RWPE2 (cell line): ENCODE measurements at regions not wholly inside any gene's neighbourhood (a gene's known extent, or its start where the extent isn't known, plus 50 kb on each side); places are given as distances from the start of the nearest gene placed in this dataset.

Experiments used
- ATAC-seq: fragments of 200-7000 bp; cut with Tn5 transposase; 3 replicates; pipeline ENCODE4 v1.9.1; 2021; ENCODE audit warnings: low read depth
- DNase-seq: peaks from one replicate; pipeline ENCODE4 v3.0.0-alpha.2; 2020; ENCODE audit warnings: low spot score
- H3K27ac ChIP-seq: fragments of 450-650 bp; 2 replicates; pipeline ENCODE4 v1.5.1; 2017; ENCODE audit warnings: mild to moderate bottlenecking; ENCODE audit not compliant: poor library complexity, severe bottlenecking
- H3K27me3 ChIP-seq: fragments of 250-450 bp; sonication (Bioruptor Pico); 2 replicates; pipeline ENCODE4 v1.5.1; 2021; ENCODE audit warnings: mild to moderate bottlenecking, moderate library complexity; ENCODE audit not compliant: insufficient read depth, poor library complexity, severe bottlenecking
- H3K36me3 ChIP-seq: fragments of 250-450 bp; sonication (Bioruptor Pico); 2 replicates; pipeline ENCODE4 v1.5.1; 2020; ENCODE audit warnings: low read depth, mild to moderate bottlenecking, moderate library complexity
- H3K4me1 ChIP-seq: fragments of 250-450 bp; sonication (Bioruptor Pico); 2 replicates; pipeline ENCODE4 v1.5.1; 2021; ENCODE audit warnings: mild to moderate bottlenecking, moderate library complexity; ENCODE audit not compliant: insufficient read depth, poor library complexity, severe bottlenecking
- H3K4me3 ChIP-seq: fragments of 250-450 bp; sonication (Bioruptor Pico); 2 replicates; pipeline ENCODE4 v1.5.1; 2021; ENCODE audit warnings: mild to moderate bottlenecking, moderate library complexity; ENCODE audit not compliant: severe bottlenecking
- H3K9me3 ChIP-seq: fragments of 250-450 bp; sonication (Bioruptor Pico); 2 replicates; pipeline ENCODE4 v1.5.1; 2021; ENCODE audit warnings: mild to moderate bottlenecking, moderate library complexity; ENCODE audit not compliant: severe bottlenecking
- TF ChIP-seq, protein P1 (sequence below): fragments of 450-650 bp; IDR thresholded peaks from one replicate; pipeline ENCODE4 v1.5.1; 2017; ENCODE audit warnings: mild to moderate bottlenecking, moderate library complexity; ENCODE audit not compliant: poor library complexity, severe bottlenecking

DNA sequence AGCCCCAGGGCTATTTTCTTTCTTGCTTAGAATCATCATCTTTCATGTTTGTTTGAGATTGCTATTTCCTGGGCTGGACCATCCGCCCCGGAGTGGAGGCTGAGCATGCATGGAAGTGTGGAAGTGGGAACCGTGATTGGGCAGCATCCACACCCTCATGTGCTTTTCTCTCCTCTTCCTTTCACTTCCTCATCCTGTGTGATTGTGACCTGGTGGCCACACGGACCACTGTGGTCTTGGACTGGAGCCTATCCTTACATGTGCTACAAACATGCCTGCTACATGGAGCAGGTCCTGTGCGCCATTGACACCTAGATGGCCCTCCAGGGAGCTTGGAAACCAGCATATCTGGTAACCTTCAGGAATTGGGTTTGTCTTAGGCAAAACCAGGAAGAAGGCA lies 175.9 kb upstream of the LCORL start:
- ATAC-seq = 0 out of 3 replicates have a peak, but pooled peaks have one; percentile 14
- Histone ChIP-seq H3K27ac (no peak overlapping the region), H3K4me1 (no peaks in the 10 kb centered on the region), H3K27me3 (no peaks in the 10 kb centered on the region), H3K9me3 (no peaks in the 10 kb centered on the region), H3K4me3 (no peak overlapping the region), H3K36me3 (no peaks in the 10 kb centered on the region)
- DNase-seq = no peak
- TF ChIP-seq, protein P1, sequence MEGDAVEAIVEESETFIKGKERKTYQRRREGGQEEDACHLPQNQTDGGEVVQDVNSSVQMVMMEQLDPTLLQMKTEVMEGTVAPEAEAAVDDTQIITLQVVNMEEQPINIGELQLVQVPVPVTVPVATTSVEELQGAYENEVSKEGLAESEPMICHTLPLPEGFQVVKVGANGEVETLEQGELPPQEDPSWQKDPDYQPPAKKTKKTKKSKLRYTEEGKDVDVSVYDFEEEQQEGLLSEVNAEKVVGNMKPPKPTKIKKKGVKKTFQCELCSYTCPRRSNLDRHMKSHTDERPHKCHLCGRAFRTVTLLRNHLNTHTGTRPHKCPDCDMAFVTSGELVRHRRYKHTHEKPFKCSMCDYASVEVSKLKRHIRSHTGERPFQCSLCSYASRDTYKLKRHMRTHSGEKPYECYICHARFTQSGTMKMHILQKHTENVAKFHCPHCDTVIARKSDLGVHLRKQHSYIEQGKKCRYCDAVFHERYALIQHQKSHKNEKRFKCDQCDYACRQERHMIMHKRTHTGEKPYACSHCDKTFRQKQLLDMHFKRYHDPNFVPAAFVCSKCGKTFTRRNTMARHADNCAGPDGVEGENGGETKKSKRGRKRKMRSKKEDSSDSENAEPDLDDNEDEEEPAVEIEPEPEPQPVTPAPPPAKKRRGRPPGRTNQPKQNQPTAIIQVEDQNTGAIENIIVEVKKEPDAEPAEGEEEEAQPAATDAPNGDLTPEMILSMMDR = no peak

DNA sequence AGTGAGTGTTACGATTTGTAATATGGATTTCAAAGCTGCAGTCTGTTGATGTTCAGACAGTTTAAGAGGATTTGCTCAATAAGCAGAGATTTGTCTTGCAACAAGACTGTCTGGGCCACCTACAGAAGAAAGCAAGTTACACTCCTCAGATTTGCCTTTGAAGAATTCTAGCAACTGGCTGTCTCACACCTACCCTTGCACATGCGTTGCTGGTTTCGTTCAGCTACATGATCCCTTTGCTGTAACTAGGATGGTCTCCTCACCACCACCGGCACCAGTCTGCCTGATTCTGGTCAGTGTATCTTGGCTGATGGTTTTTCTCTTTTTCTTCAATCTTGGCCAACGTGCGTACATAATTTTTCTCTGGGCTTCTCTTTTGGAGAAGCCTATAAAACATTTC lies 172.7 kb upstream of the LCORL start:
- Histone ChIP-seq H3K36me3 (no peaks in the 10 kb centered on the region), H3K27ac (no peak overlapping the region), H3K27me3 (peaks cover 2% of the 10 kb centered on the region), H3K4me1 (no peaks in the 10 kb centered on the region), H3K4me3 (no peak overlapping the region), H3K9me3 (no peaks in the 10 kb centered on the region)
- no peak for ATAC-seq
- no peak for DNase-seq
- TF ChIP-seq, protein P1 = no peak

DNA sequence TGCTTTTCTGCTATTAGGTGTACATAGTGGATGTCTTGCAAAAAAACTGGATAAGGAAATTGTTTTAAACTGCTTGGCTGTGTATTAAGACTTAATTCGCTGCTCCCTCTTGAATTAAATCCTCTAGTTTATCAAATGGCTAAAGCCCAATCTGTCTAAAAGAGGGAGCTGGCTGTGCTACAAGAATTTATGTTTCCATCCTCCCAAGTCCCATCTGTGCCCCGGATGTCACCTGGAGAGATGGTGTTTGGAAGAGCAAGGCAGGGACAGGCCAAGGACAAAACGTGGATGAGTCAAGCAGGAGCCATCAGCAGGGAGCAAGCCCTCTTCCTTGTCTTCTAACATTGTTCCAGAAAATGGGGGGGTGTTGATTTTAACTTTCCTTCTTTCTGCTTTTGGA lies 171.3 kb upstream of the LCORL start:
- TF ChIP-seq, protein P1 = no peak
- H3K9me3 ChIP-seq = no peaks in the 10 kb centered on the region
- DNase-seq (no peak), ATAC-seq (no peak)
- no peaks in the 10 kb centered on the region for H3K36me3 ChIP-seq
- no peaks in the 10 kb centered on the region for H3K4me1 ChIP-seq
- no peak overlapping the region for H3K27ac ChIP-seq
- no peak overlapping the region for H3K4me3 ChIP-seq
- peaks cover 5% of the 10 kb centered on the region for H3K27me3 ChIP-seq

DNA sequence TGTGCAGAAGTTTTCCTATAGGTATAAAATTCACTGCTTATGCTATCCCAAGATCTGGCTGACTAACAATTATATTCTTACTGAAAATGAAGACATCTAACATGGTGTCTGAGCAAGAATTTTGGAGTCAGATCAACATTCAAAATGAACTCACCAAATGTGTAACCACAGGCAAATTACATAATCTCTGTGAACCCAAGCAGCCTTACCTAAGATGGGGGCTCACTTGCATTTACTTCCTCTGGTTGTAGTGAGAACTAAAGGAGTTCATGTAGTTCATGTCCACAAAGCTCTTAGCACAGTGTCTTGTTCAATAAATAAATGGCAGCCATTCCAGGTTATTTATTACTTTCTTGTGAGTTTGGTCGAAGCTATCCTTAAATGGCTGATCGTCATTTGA lies 163.9 kb upstream of the LCORL start:
- H3K9me3 ChIP-seq = no peaks in the 10 kb centered on the region
- no peak for ATAC-seq
- H3K27me3 ChIP-seq = peaks cover 12% of the 10 kb centered on the region

DNA sequence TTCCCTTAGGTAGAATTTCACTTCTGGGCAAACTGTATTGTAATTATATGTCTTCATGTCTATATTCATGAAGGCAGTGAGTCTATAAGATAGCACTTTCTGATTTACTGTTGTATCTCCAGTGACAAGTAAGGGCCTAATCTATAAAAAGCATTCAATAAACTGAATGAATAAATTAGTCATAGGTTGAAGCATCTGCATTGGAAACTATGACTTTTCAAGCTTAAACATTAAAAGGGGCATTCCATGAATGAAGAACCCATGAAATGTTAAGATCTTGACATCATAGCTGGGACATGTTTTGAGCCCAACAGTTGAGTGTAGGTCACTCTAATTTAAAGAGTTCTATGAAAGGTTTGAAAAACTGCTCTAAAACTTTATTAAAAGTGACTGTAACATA lies 159.3 kb upstream of the LCORL start:
- H3K27ac ChIP-seq = no peak overlapping the region
- no peak for ATAC-seq
- TF ChIP-seq, protein P1 = no peak
- H3K27me3 ChIP-seq = peaks cover 5% of the 10 kb centered on the region
- H3K4me1 ChIP-seq = no peaks in the 10 kb centered on the region
- H3K9me3 ChIP-seq = no peaks in the 10 kb centered on the region
- no peak overlapping the region for H3K4me3 ChIP-seq
- DNase-seq = no peak
- no peaks in the 10 kb centered on the region for H3K36me3 ChIP-seq

More for the DNA sequence above, 163.9 kb upstream of the LCORL start:
- TF ChIP-seq, protein P1 = no peak
- no peak for DNase-seq
- Histone ChIP-seq H3K36me3 (no peaks in the 10 kb centered on the region), H3K27ac (no peak overlapping the region), H3K4me3 (no peak overlapping the region), H3K4me1 (no peaks in the 10 kb centered on the region)
